Mucosa of gallbladder (tissue), 1 donor: ENCODE measurements at regions not wholly inside any gene's neighbourhood (a gene's known extent, or its start where the extent isn't known, plus 50 kb on each side); places are given as distances from the start of the nearest gene placed in this dataset.
A peak's percentile ranks its signal among the peaks of the same experiment; 100 is the strongest.

Experiments used
- DNase-seq: peaks from one replicate; pipeline ENCODE4 v3.0.0-alpha.2; 2020; ENCODE audit warnings: low spot score
- donor health status: DM: no; HTN: no; CAD: no.

GRCh38 chr5:35478856-35479682, 138.6 kb upstream of the SPEF2 start:
- DNase-seq = no peak

- no peak for DNase-seq
Observed at GRCh38 chr5:35477911-35478310, 139.8 kb upstream of the SPEF2 start.

- no peak for DNase-seq
Observed at GRCh38 chr5:35477321-35477720, 140.3 kb upstream of the SPEF2 start.

GRCh38 chr5:35476797-35477196, 140.9 kb upstream of the SPEF2 start:
- no peak for DNase-seq

GRCh38 chr5:35476036-35476435, 141.6 kb upstream of the SPEF2 start:
- DNase-seq = no peak

- DNase-seq = no peak
Observed at GRCh38 chr5:35473589-35473988, 144.1 kb upstream of the SPEF2 start.

- no peak for DNase-seq
Observed at GRCh38 chr5:35470866-35471265, 146.8 kb upstream of the SPEF2 start.

GRCh38 chr5:35468811-35469210, 148.9 kb upstream of the SPEF2 start:
- DNase-seq = no peak

GRCh38 chr5:35466746-35467145, 150.9 kb upstream of the SPEF2 start:
- no peak for DNase-seq

- DNase-seq = no peak
Observed at GRCh38 chr5:35464757-35465156, 152.9 kb upstream of the SPEF2 start.

GRCh38 chr5:35461530-35461929, 156.1 kb upstream of the SPEF2 start:
- no peak for DNase-seq

GRCh38 chr5:35458824-35459207, 158.8 kb upstream of the SPEF2 start:
- peak; percentile 37 for DNase-seq

- DNase-seq = no peak
Observed at GRCh38 chr5:35457912-35458823, 159.5 kb upstream of the SPEF2 start.

GRCh38 chr5:35456506-35456905, 161.2 kb upstream of the SPEF2 start:
- DNase-seq = no peak

- no peak for DNase-seq
Observed at GRCh38 chr5:35454011-35454525, 163.6 kb upstream of the SPEF2 start.

- no peak for DNase-seq
Observed at GRCh38 chr5:35443803-35444595, 173.7 kb upstream of the SPEF2 start.

GRCh38 chr5:35442885-35443639, 174.6 kb upstream of the SPEF2 start:
- no peak for DNase-seq

GRCh38 chr5:35440409-35440808, 177.3 kb upstream of the SPEF2 start:
- DNase-seq = no peak

GRCh38 chr5:35438786-35439185, 178.9 kb upstream of the SPEF2 start:
- DNase-seq = no peak

- no peak for DNase-seq
Observed at GRCh38 chr5:35438288-35438687, 179.4 kb upstream of the SPEF2 start.
